ENCODE measurements at regions not wholly inside any gene's neighbourhood (a gene's known extent, or its start where the extent isn't known, plus 50 kb on each side); places are given as distances from the start of the nearest gene placed in this dataset.

DNA sequence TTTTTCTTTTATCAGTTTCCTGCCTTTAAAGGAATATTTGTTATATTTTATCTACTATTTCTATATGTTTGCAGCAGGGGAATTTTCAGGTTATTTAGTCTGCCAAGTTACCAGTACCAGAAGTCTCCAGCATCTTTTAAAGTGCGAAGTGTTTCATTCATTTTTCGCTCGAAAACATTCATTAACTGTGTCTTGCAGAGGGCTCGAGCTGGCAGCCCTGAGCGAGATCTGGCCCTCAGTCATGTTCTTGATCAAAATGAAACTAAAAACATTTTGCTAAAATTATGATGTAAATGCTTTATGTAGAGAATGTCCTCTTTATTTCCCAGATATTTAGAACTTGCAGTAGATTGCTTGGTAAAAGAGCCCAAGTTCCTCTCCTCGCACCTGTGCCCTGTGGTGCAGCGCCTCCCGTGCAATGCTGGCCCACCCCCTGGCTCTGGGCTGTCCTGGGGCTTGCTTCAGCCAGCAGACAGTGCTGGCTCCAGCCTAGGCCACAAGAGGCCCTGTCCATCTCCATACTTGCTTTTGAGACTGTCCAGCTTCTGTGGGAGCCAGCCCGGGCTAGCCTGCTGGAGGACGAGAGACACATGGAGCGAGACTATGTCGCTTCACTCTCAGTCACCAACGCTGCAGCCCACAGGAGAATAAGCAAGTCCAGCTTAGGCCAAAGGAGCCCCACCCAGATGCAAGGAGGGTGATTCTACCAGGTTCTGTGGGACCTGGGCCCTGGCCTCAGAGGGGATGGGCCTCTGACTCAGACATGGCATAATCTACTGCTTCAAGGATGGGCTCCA is 71.9 kb upstream of the PRR23E start:
- Histone ChIP-seq H4K20me1 (ENCODE audit: insufficient read depth, low read length) (no peaks in the 10 kb centered on the region), H3K4me1 (ENCODE audit: insufficient read depth, low read length) (no peaks in the 10 kb centered on the region), H3K9ac (ENCODE audit: low read length) (no peak overlapping the region), H3K36me3 (ENCODE audit: insufficient read depth, low read length) (no peaks in the 10 kb centered on the region), H3K27me3 (ENCODE audit: insufficient read depth, low read length) (no peaks in the 10 kb centered on the region), H2AFZ (ENCODE audit: low read depth, low read length) (no peak overlapping the region), H3K79me2 (ENCODE audit: insufficient read depth, low read length) (no peaks in the 10 kb centered on the region), H3K27ac (ENCODE audit: low read depth, low read length) (no peak overlapping the region), H3K4me3 (ENCODE audit: insufficient read depth, low read depth, low read length) (no peak overlapping the region), H3K9me3 (ENCODE audit: insufficient read depth, low read depth, low read length) (no peaks in the 10 kb centered on the region), H3K4me2 (ENCODE audit: low read length) (no peak overlapping the region)
- H3K27me3 Mint-ChIP-seq (ENCODE audit: low read depth, unreplicated experiment) = peaks cover 32% of the 10 kb centered on the region
- H3K4me3 Mint-ChIP-seq (ENCODE audit: unreplicated experiment) = no peak overlapping the region
- H3K9me3 Mint-ChIP-seq (ENCODE audit: unreplicated experiment) = peaks cover under 1% of the 10 kb centered on the region
- TF ChIP-seq, protein P1, sequence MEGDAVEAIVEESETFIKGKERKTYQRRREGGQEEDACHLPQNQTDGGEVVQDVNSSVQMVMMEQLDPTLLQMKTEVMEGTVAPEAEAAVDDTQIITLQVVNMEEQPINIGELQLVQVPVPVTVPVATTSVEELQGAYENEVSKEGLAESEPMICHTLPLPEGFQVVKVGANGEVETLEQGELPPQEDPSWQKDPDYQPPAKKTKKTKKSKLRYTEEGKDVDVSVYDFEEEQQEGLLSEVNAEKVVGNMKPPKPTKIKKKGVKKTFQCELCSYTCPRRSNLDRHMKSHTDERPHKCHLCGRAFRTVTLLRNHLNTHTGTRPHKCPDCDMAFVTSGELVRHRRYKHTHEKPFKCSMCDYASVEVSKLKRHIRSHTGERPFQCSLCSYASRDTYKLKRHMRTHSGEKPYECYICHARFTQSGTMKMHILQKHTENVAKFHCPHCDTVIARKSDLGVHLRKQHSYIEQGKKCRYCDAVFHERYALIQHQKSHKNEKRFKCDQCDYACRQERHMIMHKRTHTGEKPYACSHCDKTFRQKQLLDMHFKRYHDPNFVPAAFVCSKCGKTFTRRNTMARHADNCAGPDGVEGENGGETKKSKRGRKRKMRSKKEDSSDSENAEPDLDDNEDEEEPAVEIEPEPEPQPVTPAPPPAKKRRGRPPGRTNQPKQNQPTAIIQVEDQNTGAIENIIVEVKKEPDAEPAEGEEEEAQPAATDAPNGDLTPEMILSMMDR (IDR thresholded peaks at IDR 0.05; ENCODE audit: insufficient read depth, low read depth, low read length) = no peak
- no peak for TF ChIP-seq EZH2 (IDR thresholded peaks at IDR 0.05; ENCODE audit: insufficient read depth, low read length)
- DNase-seq (ENCODE audit: low read depth) = no peak
- FAIRE-seq = no peak
- no peaks in the 10 kb centered on the region for H3K4me1 Mint-ChIP-seq (ENCODE audit: low read depth, unreplicated experiment)
- H3K27ac Mint-ChIP-seq (ENCODE audit: unreplicated experiment) = no peak overlapping the region
- H3K36me3 Mint-ChIP-seq (ENCODE audit: low read depth, unreplicated experiment) = no peaks in the 10 kb centered on the region

DNA sequence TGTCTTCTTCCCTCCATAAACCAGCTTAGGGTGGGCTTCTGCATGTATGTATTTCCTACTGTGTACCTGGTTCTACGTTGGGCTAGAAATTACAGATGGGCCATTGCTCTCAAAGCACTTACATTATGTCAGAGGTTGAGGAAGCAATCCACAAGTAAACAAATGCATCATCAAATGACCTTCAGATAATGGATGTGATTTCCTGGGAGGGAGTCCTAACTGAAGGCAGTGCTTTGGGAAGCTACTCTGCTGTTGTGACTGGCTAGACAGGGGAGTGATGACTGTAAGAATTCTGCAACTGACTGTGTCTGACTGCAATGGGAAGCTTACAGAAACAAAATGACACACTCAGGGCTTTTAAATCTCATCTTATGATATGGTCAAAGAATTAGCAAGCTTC is 71.0 kb upstream of the PRR23E start:
- Mint-ChIP-seq H3K27me3 (ENCODE audit: low read depth, unreplicated experiment) (peaks cover 35% of the 10 kb centered on the region), H3K9me3 (ENCODE audit: unreplicated experiment) (no peaks in the 10 kb centered on the region), H3K4me1 (ENCODE audit: low read depth, unreplicated experiment) (no peaks in the 10 kb centered on the region), H3K36me3 (ENCODE audit: low read depth, unreplicated experiment) (no peaks in the 10 kb centered on the region), H3K27ac (ENCODE audit: unreplicated experiment) (no peak overlapping the region), H3K4me3 (ENCODE audit: unreplicated experiment) (no peak overlapping the region)
- Histone ChIP-seq H3K9me3 (ENCODE audit: insufficient read depth, low read depth, low read length) (no peaks in the 10 kb centered on the region), H3K27me3 (ENCODE audit: insufficient read depth, low read length) (no peaks in the 10 kb centered on the region), H3K36me3 (ENCODE audit: insufficient read depth, low read length) (no peaks in the 10 kb centered on the region), H3K4me3 (ENCODE audit: insufficient read depth, low read depth, low read length) (no peak overlapping the region), H4K20me1 (ENCODE audit: insufficient read depth, low read length) (no peaks in the 10 kb centered on the region), H3K9ac (ENCODE audit: low read length) (no peak overlapping the region), H2AFZ (ENCODE audit: low read depth, low read length) (no peak overlapping the region), H3K4me1 (ENCODE audit: insufficient read depth, low read length) (no peaks in the 10 kb centered on the region), H3K4me2 (ENCODE audit: low read length) (no peak overlapping the region), H3K79me2 (ENCODE audit: insufficient read depth, low read length) (no peaks in the 10 kb centered on the region), H3K27ac (ENCODE audit: low read depth, low read length) (no peak overlapping the region)
- no peak for FAIRE-seq
- DNase-seq (ENCODE audit: low read depth) = no peak
- TF ChIP-seq, protein P1 (IDR thresholded peaks at IDR 0.05; ENCODE audit: insufficient read depth, low read depth, low read length) = no peak
- TF ChIP-seq EZH2 (IDR thresholded peaks at IDR 0.05; ENCODE audit: insufficient read depth, low read length) = no peak

DNA sequence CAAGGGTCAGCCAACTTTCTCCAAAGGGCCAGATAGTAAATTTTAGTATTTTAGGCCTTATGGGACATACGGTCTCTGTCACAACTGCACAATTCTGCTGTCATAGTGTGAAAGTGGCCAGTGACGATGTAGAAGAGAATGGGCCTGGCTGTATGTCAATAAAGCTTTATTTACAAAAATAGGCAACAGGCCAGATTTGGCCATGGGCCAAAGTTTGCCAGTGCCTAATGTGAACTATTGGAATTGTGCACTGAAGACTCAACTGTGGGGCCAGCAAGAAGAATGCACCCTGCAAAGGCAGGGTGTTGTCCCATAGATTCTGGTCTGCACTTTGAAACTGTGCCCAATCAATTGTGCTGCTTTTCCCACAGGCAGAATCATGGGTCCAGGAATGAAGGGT is 69.4 kb upstream of the PRR23E start:
- H2AFZ ChIP-seq (ENCODE audit: low read depth, low read length) = no peak overlapping the region
- no peaks in the 10 kb centered on the region for H3K79me2 ChIP-seq (ENCODE audit: insufficient read depth, low read length)
- no peaks in the 10 kb centered on the region for H3K36me3 ChIP-seq (ENCODE audit: insufficient read depth, low read length)
- DNase-seq (ENCODE audit: low read depth) (no peak), FAIRE-seq (no peak)
- H3K27me3 ChIP-seq (ENCODE audit: insufficient read depth, low read length) = no peaks in the 10 kb centered on the region
- no peak for TF ChIP-seq EZH2 (IDR thresholded peaks at IDR 0.05; ENCODE audit: insufficient read depth, low read length)
- TF ChIP-seq, protein P1 (IDR thresholded peaks at IDR 0.05; ENCODE audit: insufficient read depth, low read depth, low read length) = no peak
- H3K4me1 ChIP-seq (ENCODE audit: insufficient read depth, low read length) = no peaks in the 10 kb centered on the region
- H3K27me3 Mint-ChIP-seq (ENCODE audit: low read depth, unreplicated experiment) = peaks cover 40% of the 10 kb centered on the region
- H3K9me3 Mint-ChIP-seq (ENCODE audit: unreplicated experiment) = no peaks in the 10 kb centered on the region
- no peak overlapping the region for H3K27ac ChIP-seq (ENCODE audit: low read depth, low read length)
- H3K9ac ChIP-seq (ENCODE audit: low read length) = no peak overlapping the region
- no peak overlapping the region for H3K4me2 ChIP-seq (ENCODE audit: low read length)
- no peaks in the 10 kb centered on the region for H3K36me3 Mint-ChIP-seq (ENCODE audit: low read depth, unreplicated experiment)
- no peak overlapping the region for H3K4me3 ChIP-seq (ENCODE audit: insufficient read depth, low read depth, low read length)
- H3K9me3 ChIP-seq (ENCODE audit: insufficient read depth, low read depth, low read length) = no peaks in the 10 kb centered on the region
- H4K20me1 ChIP-seq (ENCODE audit: insufficient read depth, low read length) = no peaks in the 10 kb centered on the region
- H3K4me1 Mint-ChIP-seq (ENCODE audit: low read depth, unreplicated experiment) = no peaks in the 10 kb centered on the region
- H3K27ac Mint-ChIP-seq (ENCODE audit: unreplicated experiment) = no peak overlapping the region
- H3K4me3 Mint-ChIP-seq (ENCODE audit: unreplicated experiment) = no peak overlapping the region

All from astrocyte (in vitro differentiated cells and primary cell).